GM10248 (cell line): ENCODE measurements at regions not wholly inside any gene's neighbourhood (a gene's known extent, or its start where the extent isn't known, plus 50 kb on each side); places are given as distances from the start of the nearest gene placed in this dataset.

ENCODE experiments used
- CTCF ChIA-PET: fragments of 300-600 bp; sonication (Branson Sonifier 250); formaldehyde crosslinking; extraction: SDS; loops from one replicate; lab custom pipeline; 2021; ENCODE audit warnings: antibody characterized with exemption; lab: Yijun Ruan, JAX
- POLR2A ChIA-PET: fragments of 350-650 bp; sonication (Branson Sonifier 250); formaldehyde crosslinking; extraction: SDS; loops from one replicate; lab custom pipeline; 2020; ENCODE audit warnings: antibody characterized with exemption; lab: Yijun Ruan, JAX
- DNase-seq: peaks from one replicate; pipeline ENCODE4 v3.0.0; 2012; ENCODE audit errors: extremely low spot score
- TF ChIP-seq, protein P1 (sequence below): IDR thresholded peaks from 2 replicates; pipeline ENCODE4 v1.5.1; 2012; ENCODE audit warnings: mild to moderate bottlenecking, low read depth; ENCODE audit errors: extremely low read depth, missing control alignments, control extremely low read depth

DNA sequence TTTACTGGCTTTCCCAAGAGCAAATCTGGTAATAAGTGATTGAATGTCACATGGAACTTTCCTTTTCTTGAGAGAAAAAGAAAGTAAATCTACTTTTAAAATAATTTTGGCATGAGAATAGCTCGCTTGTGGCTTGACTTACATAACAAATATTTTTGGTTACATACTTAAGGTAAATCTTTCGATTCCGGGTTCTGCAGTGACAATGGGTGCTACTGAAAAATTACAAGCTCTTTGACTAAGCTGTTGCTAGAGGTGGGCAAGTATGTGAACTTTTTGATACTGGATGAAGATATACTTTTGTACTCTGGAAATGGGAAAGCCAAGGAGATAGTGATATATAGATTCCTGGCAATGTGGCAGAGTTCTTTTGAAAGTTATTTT, 51.9 kb upstream of the OTOL1 start:
- ChIA-PET CTCF (interaction anchor here (1.1 kb wide), 1 partner anchor 22 kb away, joined by 3 read pairs; no protein-coding TSS in a partner anchor), POLR2A (no interaction called here)
- DNase-seq, result no peak
- TF ChIP-seq, protein P1, sequence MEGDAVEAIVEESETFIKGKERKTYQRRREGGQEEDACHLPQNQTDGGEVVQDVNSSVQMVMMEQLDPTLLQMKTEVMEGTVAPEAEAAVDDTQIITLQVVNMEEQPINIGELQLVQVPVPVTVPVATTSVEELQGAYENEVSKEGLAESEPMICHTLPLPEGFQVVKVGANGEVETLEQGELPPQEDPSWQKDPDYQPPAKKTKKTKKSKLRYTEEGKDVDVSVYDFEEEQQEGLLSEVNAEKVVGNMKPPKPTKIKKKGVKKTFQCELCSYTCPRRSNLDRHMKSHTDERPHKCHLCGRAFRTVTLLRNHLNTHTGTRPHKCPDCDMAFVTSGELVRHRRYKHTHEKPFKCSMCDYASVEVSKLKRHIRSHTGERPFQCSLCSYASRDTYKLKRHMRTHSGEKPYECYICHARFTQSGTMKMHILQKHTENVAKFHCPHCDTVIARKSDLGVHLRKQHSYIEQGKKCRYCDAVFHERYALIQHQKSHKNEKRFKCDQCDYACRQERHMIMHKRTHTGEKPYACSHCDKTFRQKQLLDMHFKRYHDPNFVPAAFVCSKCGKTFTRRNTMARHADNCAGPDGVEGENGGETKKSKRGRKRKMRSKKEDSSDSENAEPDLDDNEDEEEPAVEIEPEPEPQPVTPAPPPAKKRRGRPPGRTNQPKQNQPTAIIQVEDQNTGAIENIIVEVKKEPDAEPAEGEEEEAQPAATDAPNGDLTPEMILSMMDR, result no peak

DNA sequence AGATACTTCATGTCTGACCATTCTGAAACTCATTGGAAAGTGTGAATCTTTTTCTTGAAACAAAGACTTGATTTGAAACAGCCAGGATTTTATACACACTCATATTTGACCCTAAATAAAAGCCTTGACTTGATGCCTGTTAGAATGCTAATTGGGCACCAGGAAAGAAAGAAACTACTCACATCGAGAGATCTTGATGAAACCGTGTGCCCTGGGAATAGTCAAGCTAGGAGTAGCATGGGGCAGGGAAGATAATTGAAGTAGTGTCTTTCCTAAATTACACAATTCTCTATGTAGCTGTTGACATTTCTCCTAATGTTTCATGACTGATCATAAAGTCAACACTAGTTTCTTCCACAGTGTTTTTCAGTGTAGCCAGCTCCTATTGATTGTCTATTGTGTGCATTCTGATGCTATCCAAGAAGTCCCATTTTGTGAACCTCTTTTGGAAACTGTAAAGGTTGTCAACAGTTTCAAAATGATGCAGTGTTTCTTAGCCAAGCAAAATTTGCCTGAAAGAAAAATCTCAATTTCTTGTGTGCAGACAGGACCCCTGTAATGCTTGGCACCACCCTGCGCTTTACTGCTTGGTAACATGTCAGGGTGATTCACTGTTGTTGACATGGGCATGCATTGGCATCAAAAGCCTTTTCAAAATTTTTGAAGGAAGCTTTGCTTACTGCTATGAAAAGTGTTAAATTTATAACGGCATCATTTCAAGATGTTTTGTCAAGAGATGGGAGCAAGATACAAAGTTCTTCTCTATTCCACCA, 52.5 kb upstream of the OTOL1 start:
- DNase-seq, result no peak
- ChIA-PET CTCF (no interaction called here), POLR2A (no interaction called here)
- TF ChIP-seq, protein P1, result no peak

DNA sequence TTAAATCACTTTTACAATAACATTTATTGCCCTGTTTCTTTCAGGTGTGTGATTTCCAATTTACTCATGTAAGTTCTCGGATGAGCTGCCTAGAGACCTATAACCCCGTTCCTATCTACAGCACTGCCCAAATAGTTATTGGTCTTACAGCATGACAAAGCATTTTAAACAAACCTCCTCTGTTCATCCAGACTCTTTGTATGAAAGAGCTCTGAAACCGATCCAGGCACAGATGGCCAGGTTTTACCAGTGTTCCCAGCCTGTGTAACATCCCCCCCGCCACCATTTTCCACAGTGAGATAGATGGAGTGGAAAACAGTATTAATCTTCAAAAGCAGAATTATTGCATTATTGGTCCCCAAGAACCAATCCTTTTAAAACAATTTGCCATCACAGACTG, 59.0 kb upstream of the SPTSSB start:
- TF ChIP-seq, protein P1, result no peak
- ChIA-PET CTCF (no interaction called here), POLR2A (no interaction called here)
- no peak for DNase-seq

DNA sequence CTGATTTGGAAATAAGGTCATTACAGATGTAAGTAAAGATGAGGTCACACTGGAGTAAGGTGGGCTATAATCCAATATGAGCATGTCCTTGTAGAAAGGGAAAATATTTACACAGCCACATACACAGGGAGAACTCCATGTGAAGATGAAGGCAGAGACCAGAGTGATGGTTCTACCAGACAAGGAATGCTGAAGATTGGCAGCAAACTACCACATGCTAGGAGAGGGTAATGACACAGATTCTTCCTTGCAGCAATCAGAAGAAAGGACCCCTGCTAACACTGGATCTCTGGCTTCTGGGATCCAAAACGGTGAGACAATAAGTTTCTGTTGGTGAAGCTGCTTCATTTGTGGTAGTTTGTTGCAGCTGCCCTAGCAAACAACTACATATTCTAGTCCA, 56.0 kb upstream of the SPTSSB start:
- DNase-seq, result no peak
- ChIA-PET POLR2A (no interaction called here), CTCF (no interaction called here)
- TF ChIP-seq, protein P1, result no peak

DNA sequence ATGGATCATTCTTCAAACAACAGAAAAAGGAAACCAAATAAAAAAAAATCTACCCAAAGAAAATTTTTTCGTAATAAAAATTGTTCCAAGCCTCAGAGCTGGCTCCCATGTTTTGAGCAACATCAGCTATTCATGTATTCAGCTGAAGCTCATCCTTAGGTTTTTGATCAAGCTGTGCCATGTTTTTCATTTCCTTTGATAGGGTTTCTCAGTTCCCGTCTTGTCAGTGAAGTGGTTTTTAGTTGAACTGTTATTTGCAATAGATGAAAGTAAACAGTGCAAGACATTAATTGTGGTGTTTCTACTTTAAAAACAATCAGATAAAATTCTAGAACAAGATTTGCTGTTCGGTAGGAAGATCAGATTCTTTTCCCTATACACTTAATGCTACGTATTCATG, 55.4 kb upstream of the SPTSSB start:
- CTCF ChIA-PET, result no interaction called here
- POLR2A ChIA-PET, result no interaction called here
- no peak for DNase-seq
- TF ChIP-seq, protein P1, result no peak

DNA sequence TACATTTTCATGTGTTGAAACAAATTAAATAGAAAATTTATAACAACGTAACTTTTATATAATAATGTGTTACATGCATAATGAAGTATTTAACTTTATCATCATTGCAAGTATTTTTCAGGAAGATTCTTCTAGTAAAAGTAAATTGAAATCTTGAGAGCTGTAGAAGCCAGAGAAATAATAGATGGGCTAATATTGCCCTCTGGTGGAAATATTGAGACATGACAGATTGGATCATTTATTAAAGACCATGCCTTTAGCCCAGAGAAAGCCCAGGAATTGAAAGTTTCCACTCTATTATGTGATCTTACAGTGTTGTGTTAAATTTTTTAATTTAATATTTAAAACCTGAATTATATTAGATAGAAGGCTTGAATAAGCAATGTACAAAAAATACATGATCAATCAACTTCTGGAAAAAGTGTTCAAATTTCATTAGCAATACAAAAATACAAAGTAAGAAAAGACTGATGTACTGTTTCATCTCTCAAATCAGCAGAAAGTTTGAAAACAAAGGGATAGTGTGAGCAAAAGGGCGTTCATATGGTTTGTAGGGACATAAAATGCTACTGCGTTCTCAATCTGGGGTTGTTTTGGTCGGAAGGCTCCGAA, 52.7 kb upstream of the SPTSSB start:
- ChIA-PET POLR2A (no interaction called here), CTCF (interaction anchor here (1.0 kb wide), 1 partner anchor 149 kb away, joined by 9 read pairs; no protein-coding TSS in a partner anchor)
- TF ChIP-seq, protein P1, result peak; percentile 56
- DNase-seq, result peak; percentile 42
